ENCODE measurements at regions not wholly inside any gene's neighbourhood (a gene's known extent, or its start where the extent isn't known, plus 50 kb on each side); places are given as distances from the start of the nearest gene placed in this dataset.

DNA sequence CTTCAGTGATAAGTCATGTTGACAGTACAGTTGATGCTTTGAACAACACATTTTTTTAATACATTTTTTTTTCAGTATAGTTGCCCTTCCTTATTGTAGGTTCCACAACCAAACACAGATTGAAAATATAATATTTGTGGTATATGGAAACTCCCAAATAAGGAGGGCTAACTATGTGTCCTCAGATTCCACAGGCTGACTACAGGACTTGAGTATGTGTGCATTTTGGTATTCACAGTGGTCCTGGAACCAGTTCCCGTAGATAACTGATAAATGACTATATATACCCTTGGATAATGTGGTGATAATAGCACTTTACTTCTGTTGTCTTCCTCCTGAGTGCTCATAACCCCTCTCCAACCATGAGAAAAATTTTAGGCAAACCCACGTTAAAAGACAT is 111.6 kb upstream of the NUDT6 start:
- DNase-seq (peak; percentile 62), ATAC-seq (ENCODE audit: low read depth) (peak; percentile 65)
- H4K20me1 ChIP-seq (ENCODE audit: insufficient read depth, low read length): no peaks in the 10 kb centered on the region
- H3K27me3 ChIP-seq (ENCODE audit: control insufficient read depth, insufficient read depth, low read length): no peaks in the 10 kb centered on the region
- no peaks in the 10 kb centered on the region for H3K36me3 ChIP-seq (ENCODE audit: control insufficient read depth, insufficient read depth, low read length)
- peak overlapping the region in 1 of 2 experiments; percentile 37; a peak in 2 of 4 replicates for H4K8ac ChIP-seq (ENCODE audit: low read depth in 2 of 2, low read length in 2 of 2)
- TF ChIP-seq POLR2A (IDR thresholded peaks at IDR 0.05; ENCODE audit: low read depth, low read length) (no peak), MAZ (IDR thresholded peaks at IDR 0.05; ENCODE audit: borderline replicate concordance, low read depth, low read length) (no peak), MXI1 (IDR thresholded peaks at IDR 0.05; ENCODE audit: borderline replicate concordance, low read depth, low read length) (no peak), MAFK (IDR thresholded peaks at IDR 0.05; ENCODE audit: low read depth, low read length) (no peak), CHD1 (IDR thresholded peaks at IDR 0.05; ENCODE audit: low read depth, low read length) (no peak), SMC3 (IDR thresholded peaks at IDR 0.05; ENCODE audit: low read depth, low read length) (no peak), RAD21 (IDR thresholded peaks at IDR 0.05; ENCODE audit: low read length) (no peak), CEBPB (IDR thresholded peaks at IDR 0.05; ENCODE audit: low read depth, low read length) (no peak), RCOR1 (IDR thresholded peaks at IDR 0.05; ENCODE audit: insufficient replicate concordance, low read length) (no peak)
- TF ChIP-seq, protein P1, sequence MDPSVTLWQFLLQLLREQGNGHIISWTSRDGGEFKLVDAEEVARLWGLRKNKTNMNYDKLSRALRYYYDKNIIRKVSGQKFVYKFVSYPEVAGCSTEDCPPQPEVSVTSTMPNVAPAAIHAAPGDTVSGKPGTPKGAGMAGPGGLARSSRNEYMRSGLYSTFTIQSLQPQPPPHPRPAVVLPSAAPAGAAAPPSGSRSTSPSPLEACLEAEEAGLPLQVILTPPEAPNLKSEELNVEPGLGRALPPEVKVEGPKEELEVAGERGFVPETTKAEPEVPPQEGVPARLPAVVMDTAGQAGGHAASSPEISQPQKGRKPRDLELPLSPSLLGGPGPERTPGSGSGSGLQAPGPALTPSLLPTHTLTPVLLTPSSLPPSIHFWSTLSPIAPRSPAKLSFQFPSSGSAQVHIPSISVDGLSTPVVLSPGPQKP (IDR thresholded peaks at IDR 0.05; ENCODE audit: borderline replicate concordance, low read depth, low read length): no peak
- H2AFZ ChIP-seq (replicated peaks; ENCODE audit: low read length, poor library complexity): no peak overlapping the region
- H2BK120ac ChIP-seq (ENCODE audit: low read depth, low read length): peak overlapping the region; percentile 66; the same call in 1 of the 2 replicates
- peak overlapping the region; percentile 32 for H2BK5ac ChIP-seq (ENCODE audit: low read depth, low read length, poor library complexity, severe bottlenecking)
- no peak overlapping the region; the same call in 1 of the 2 replicates for H3K4me2 ChIP-seq (ENCODE audit: low read depth, low read length)
- H2BK20ac ChIP-seq (ENCODE audit: low read depth, low read length): peak overlapping the region; percentile 34; the same call in 1 of the 2 replicates
- H2AK5ac ChIP-seq (ENCODE audit: low read depth, low read length): peak overlapping the region; percentile 51; the same call in 1 of the 2 replicates
- no peak overlapping the region for H3K9ac ChIP-seq (ENCODE audit: low read depth, low read length)
- no peak overlapping the region for H3K27ac ChIP-seq (ENCODE audit: insufficient read depth, low read length)
- H3K14ac ChIP-seq (replicated peaks; ENCODE audit: low read depth, low read length): peak overlapping the region; percentile 55; the same call in 1 of the 2 replicates
- H3K4me3 ChIP-seq (ENCODE audit: insufficient read depth, low read depth, low read length): no peak overlapping the region
- POLR2A ChIA-PET (ENCODE audit: unreplicated experiment): no interaction called here
- WGBS, 2 experiments (ENCODE audit: extremely low coverage in 2 of 2, insufficient read length in 1 of 2): no CpG with 5 or more reads among the region's 2 CpGs
- intact Hi-C loops (cut with micrococcal nuclease): no loop called here
- H3K9me3 ChIP-seq (ENCODE audit: control insufficient read depth, insufficient read depth, low read length): no peaks in the 10 kb centered on the region
- H3K56ac ChIP-seq (ENCODE audit: extremely low read depth, insufficient read depth, low read length): no peak overlapping the region
- H3K4me1 ChIP-seq (ENCODE audit: control insufficient read depth, insufficient read depth, low read length): peaks cover 5% of the 10 kb centered on the region
- in situ Hi-C loops (cut with MboI; ENCODE audit: low sequenced_read_pairs): no loop called here
- H3K9me1 ChIP-seq (ENCODE audit: insufficient read depth, low read length): peaks cover 8% of the 10 kb centered on the region
- peak overlapping the region; percentile 65; the same call in 1 of the 2 replicates for H3K18ac ChIP-seq (ENCODE audit: low read depth, low read length)
- no peak overlapping the region for H2BK15ac ChIP-seq (ENCODE audit: low read depth, low read length)
- H3K4ac ChIP-seq (ENCODE audit: low read depth, low read length): peak overlapping the region; percentile 66; the same call in 1 of the 2 replicates
- CTCF ChIA-PET: no interaction called here
- dilution Hi-C loops (cut with HindIII; ENCODE audit: low sequenced_read_pairs, unreplicated experiment): no loop called here
- no peak overlapping the region for H4K91ac ChIP-seq (ENCODE audit: insufficient read depth, low read depth, low read length)
- peak overlapping the region; percentile 72; the same call in 1 of the 2 replicates for H3K23ac ChIP-seq (ENCODE audit: low read depth, low read length)
- H2AK9ac ChIP-seq (replicated peaks; ENCODE audit: low read depth, low read length, poor library complexity): no peak overlapping the region
- H4K5ac ChIP-seq (ENCODE audit: low read depth, low read length): peak overlapping the region; percentile 26; the same call in 1 of the 2 replicates
- no TSS peak for BruUV-seq (replicated peaks)
- H3K79me1 ChIP-seq (ENCODE audit: low read depth in 1 of 2, low read length in 2 of 2): peaks cover 0 to 3% of the 10 kb centered on the region in 2 experiments; a peak in 2 of 4 replicates
